WI38 (cell line): ENCODE measurements at regions not wholly inside any gene's neighbourhood (a gene's known extent, or its start where the extent isn't known, plus 50 kb on each side); places are given as distances from the start of the nearest gene placed in this dataset.

Experiments
- H3K4me3 ChIP-seq: 2 replicates; pipeline ENCODE4 v1.5.1; 2011; ENCODE audit warnings: low read depth, mild to moderate bottlenecking, control low read depth, low read length
- CTCF ChIP-seq: IDR thresholded peaks from 2 replicates; pipeline ENCODE4 v1.5.1; 2012; ENCODE audit warnings: low read depth, mild to moderate bottlenecking, control low read depth, low read length

- no peak overlapping the region for H3K4me3 ChIP-seq
- no peak for TF ChIP-seq CTCF
These were observed 55.9 kb downstream of the BHLHE40 start for GRCh38 chr3:5035113-5035512.

- no peak overlapping the region for H3K4me3 ChIP-seq
- no peak for TF ChIP-seq CTCF
These were observed 56.6 kb downstream of the BHLHE40 start for GRCh38 chr3:5035692-5036391.

GRCh38 chr3:5036392-5036766 is 57.1 kb downstream of the BHLHE40 start:
- H3K4me3 ChIP-seq = no peak overlapping the region
- no peak for TF ChIP-seq CTCF

GRCh38 chr3:5036858-5037257 is 57.6 kb downstream of the BHLHE40 start:
- no peak for TF ChIP-seq CTCF
- H3K4me3 ChIP-seq = no peak overlapping the region

GRCh38 chr3:5039585-5039984 is 60.3 kb downstream of the BHLHE40 start:
- no peak overlapping the region for H3K4me3 ChIP-seq
- no peak for TF ChIP-seq CTCF

- no peak for TF ChIP-seq CTCF
- H3K4me3 ChIP-seq = no peak overlapping the region
These were observed 62.1 kb downstream of the BHLHE40 start for GRCh38 chr3:5041315-5041714.

GRCh38 chr3:5045961-5046360 is 66.7 kb downstream of the BHLHE40 start:
- TF ChIP-seq CTCF = no peak
- H3K4me3 ChIP-seq = no peak overlapping the region
